Choroid plexus epithelial cell (primary cell): ENCODE measurements at regions not wholly inside any gene's neighbourhood (a gene's known extent, or its start where the extent isn't known, plus 50 kb on each side); places are given as distances from the start of the nearest gene placed in this dataset.

Experiments used
- DNase-seq: peaks from one replicate; pipeline ENCODE4 v3.0.0-alpha.2; 2010; ENCODE audit warnings: low read depth
- H3K4me3 ChIP-seq: 2 replicates; pipeline ENCODE4 v1.5.1; 2011; ENCODE audit warnings: low read depth, mild to moderate bottlenecking, control low read depth, low read length, moderate library complexity
- CTCF ChIP-seq: conservative IDR thresholded peaks from 2 replicates; pipeline ENCODE4 v1.5.1; 2011; ENCODE audit warnings: low read depth, mild to moderate bottlenecking, control low read depth, inconsistent platforms, low read length, moderate library complexity

GRCh38 chr3:56914646-56915045 lies 112.9 kb upstream of the ARHGEF3 start:
- DNase-seq, result no peak
- no peak overlapping the region for H3K4me3 ChIP-seq
- no peak for TF ChIP-seq CTCF

- no peak overlapping the region for H3K4me3 ChIP-seq
- no peak for TF ChIP-seq CTCF
- DNase-seq, result no peak
These were observed 109.6 kb upstream of the ARHGEF3 start for GRCh38 chr3:56911363-56911762.

GRCh38 chr3:56909349-56909748 lies 107.6 kb upstream of the ARHGEF3 start:
- no peak overlapping the region for H3K4me3 ChIP-seq
- no peak for DNase-seq
- no peak for TF ChIP-seq CTCF

- TF ChIP-seq CTCF, result no peak
- H3K4me3 ChIP-seq, result no peak overlapping the region
- DNase-seq, result no peak
These were observed 106.3 kb upstream of the ARHGEF3 start for GRCh38 chr3:56908004-56908403.

- no peak for DNase-seq
- TF ChIP-seq CTCF, result no peak
- H3K4me3 ChIP-seq, result no peak overlapping the region
These were observed 102.9 kb upstream of the ARHGEF3 start for GRCh38 chr3:56904552-56905215.

GRCh38 chr3:56903231-56903782 lies 101.6 kb upstream of the ARHGEF3 start:
- DNase-seq, result no peak
- TF ChIP-seq CTCF, result no peak
- H3K4me3 ChIP-seq, result no peak overlapping the region
